NB4 (cell line): ENCODE measurements at regions not wholly inside any gene's neighbourhood (a gene's known extent, or its start where the extent isn't known, plus 50 kb on each side); places are given as distances from the start of the nearest gene placed in this dataset.

ENCODE experiments used
- DNase-seq: peaks from one replicate; pipeline ENCODE4 v3.0.0; 2010; ENCODE audit warnings: low read depth
- H3K4me3 ChIP-seq: one replicate; pipeline ENCODE4 v1.5.1; 2011; ENCODE audit warnings: mild to moderate bottlenecking, low read depth, low read length, moderate library complexity
- CTCF ChIP-seq: IDR thresholded peaks from one replicate; pipeline ENCODE4 v1.5.1; 2012; ENCODE audit warnings: low read depth, low read length
- MAX ChIP-seq: IDR thresholded peaks from 2 replicates; pipeline ENCODE4 v1.6.1; 2011; ENCODE audit warnings: low read depth, low read length
- MYC ChIP-seq: IDR thresholded peaks from 2 replicates; pipeline ENCODE4 v1.6.1; 2011; ENCODE audit warnings: low read depth, low read length
- POLR2A ChIP-seq: IDR thresholded peaks from 2 replicates; pipeline ENCODE4 v1.6.1; 2011; ENCODE audit warnings: mild to moderate bottlenecking; ENCODE audit not compliant: insufficient read length; ENCODE audit errors: extremely low read depth

GRCh38 chr2:129056309-129056958 is 737.8 kb upstream of the HS6ST1 start:
- TF ChIP-seq POLR2A, result no peak
- TF ChIP-seq CTCF, result no peak
- TF ChIP-seq MYC, result no peak
- no peak for TF ChIP-seq MAX
- DNase-seq, result no peak

GRCh38 chr2:129056959-129057317 is 738.3 kb upstream of the HS6ST1 start:
- TF ChIP-seq POLR2A, result no peak
- no peak for TF ChIP-seq MAX
- no peak for TF ChIP-seq MYC
- no peak for TF ChIP-seq CTCF
- no peak overlapping the region for H3K4me3 ChIP-seq
- no peak for DNase-seq

More at GRCh38 chr2:129056309-129056958, 737.8 kb upstream of the HS6ST1 start:
- no peak overlapping the region for H3K4me3 ChIP-seq

GRCh38 chr2:129058981-129059380 is 740.3 kb upstream of the HS6ST1 start:
- TF ChIP-seq POLR2A (no peak), CTCF (no peak), MAX (no peak), MYC (no peak)
- DNase-seq, result no peak
- no peak overlapping the region for H3K4me3 ChIP-seq

- no peak overlapping the region for H3K4me3 ChIP-seq
- no peak for DNase-seq
- TF ChIP-seq CTCF, result no peak
- no peak for TF ChIP-seq MAX
- TF ChIP-seq POLR2A, result no peak
- no peak for TF ChIP-seq MYC
These were observed 740.8 kb upstream of the HS6ST1 start for GRCh38 chr2:129059476-129059875.

GRCh38 chr2:129061069-129061768 is 742.6 kb upstream of the HS6ST1 start:
- peak; percentile 85 for DNase-seq
- H3K4me3 ChIP-seq, result no peak overlapping the region
- TF ChIP-seq MYC (no peak; the same call in 1 of the 2 replicates), MAX (no peak), CTCF (no peak), POLR2A (no peak)
